HEK293 (cell line): ENCODE measurements at regions not wholly inside any gene's neighbourhood (a gene's known extent, or its start where the extent isn't known, plus 50 kb on each side); places are given as distances from the start of the nearest gene placed in this dataset.

Experiments used
- CTCF ChIA-PET: fragments of 350-600 bp; formaldehyde crosslinking; extraction: SDS; loops from one replicate; lab custom pipeline; 2021; ENCODE audit warnings: antibody characterized with exemption; lab: Yijun Ruan, JAX
- POLR2A ChIA-PET: fragments of 300-600 bp; formaldehyde crosslinking; extraction: SDS; loops from one replicate; lab custom pipeline; 2020; ENCODE audit warnings: antibody characterized with exemption, inconsistent platforms; lab: Yijun Ruan, JAX
- H3K27ac ChIP-seq: fragments of 200-500 bp; sonication (Bioruptor generic); 2 replicates; pipeline ENCODE4 v1.5.1; 2014; ENCODE audit warnings: low read depth, low read length, control low read depth, inconsistent platforms; ENCODE audit errors: extremely low read depth
- H3K36me3 ChIP-seq, 2 experiments: fragments of 200-500 bp in 1 of 2; sonication (Bioruptor generic) in 1 of 2; 1 replicate in 1 of 2; 2 replicates in 1 of 2; pipeline ENCODE4 v1.5.1; 2014 to 2017; ENCODE audit warnings: inconsistent platforms in 2 of 2, low read length in 2 of 2; ENCODE audit not compliant: control insufficient read depth in 2 of 2, insufficient read depth in 1 of 2
- H3K4me1 ChIP-seq: fragments of 200-500 bp; sonication (Bioruptor generic); 2 replicates; pipeline ENCODE4 v1.5.1; 2014; ENCODE audit warnings: mild to moderate bottlenecking, low read length, inconsistent platforms; ENCODE audit not compliant: control insufficient read depth, insufficient read depth
- H3K4me3 ChIP-seq: 2 replicates; pipeline ENCODE4 v1.5.1; 2011; ENCODE audit warnings: low read depth, mild to moderate bottlenecking, control low read depth, low read length, moderate library complexity
- H3K9me3 ChIP-seq: fragments of 200-500 bp; sonication (Bioruptor generic); 2 replicates; pipeline ENCODE4 v1.5.1; 2014; ENCODE audit warnings: low read depth, low read length, inconsistent platforms; ENCODE audit not compliant: control insufficient read depth, insufficient read depth
- GLIS2 ChIP-seq: fragments of 450-650 bp; formaldehyde crosslinking; IDR thresholded peaks from 2 replicates; pipeline ENCODE4 v1.5.1; 2016; ENCODE audit warnings: missing biosample characterization, missing genetic modification characterization
- PRDM1 ChIP-seq: fragments of 450-650 bp; formaldehyde crosslinking; IDR thresholded peaks from 2 replicates; pipeline ENCODE4; 2016; ENCODE audit warnings: missing biosample characterization, missing genetic modification characterization
- SCRT1 ChIP-seq: fragments of 450-650 bp; formaldehyde crosslinking; IDR thresholded peaks from 2 replicates; pipeline ENCODE4 v1.5.1; 2016; ENCODE audit warnings: missing biosample characterization, missing genetic modification characterization, borderline replicate concordance
- YY1 ChIP-seq: fragments of 450-650 bp; formaldehyde crosslinking; IDR thresholded peaks from 2 replicates; pipeline ENCODE4 v1.5.1; 2018; ENCODE audit warnings: missing biosample characterization, missing genetic modification characterization
- ZNF112 ChIP-seq: fragments of 450-650 bp; formaldehyde crosslinking; IDR thresholded peaks from 2 replicates; pipeline ENCODE4 v1.5.0; 2017; ENCODE audit warnings: missing biosample characterization, missing genetic modification characterization
- ZNF140 ChIP-seq: fragments of 450-650 bp; formaldehyde crosslinking; IDR thresholded peaks from 2 replicates; pipeline ENCODE4 v1.5.1; 2016; ENCODE audit warnings: missing biosample characterization, missing genetic modification characterization
- ZNF184 ChIP-seq: fragments of 450-650 bp; IDR thresholded peaks from 2 replicates; pipeline ENCODE4 v1.5.1; 2018; ENCODE audit warnings: missing biosample characterization, mild to moderate bottlenecking, missing genetic modification characterization
- ZNF391 ChIP-seq: fragments of 450-650 bp; formaldehyde crosslinking; IDR thresholded peaks from 2 replicates; pipeline ENCODE4 v1.5.1; 2016; ENCODE audit warnings: low read depth, missing biosample characterization, missing genetic modification characterization, borderline replicate concordance
- ZNF560 ChIP-seq: fragments of 450-650 bp; formaldehyde crosslinking; IDR thresholded peaks from 2 replicates; pipeline ENCODE4 v1.5.1; 2017; ENCODE audit warnings: missing biosample characterization, missing genetic modification characterization, borderline replicate concordance
- ZNF600 ChIP-seq: fragments of 450-650 bp; formaldehyde crosslinking; IDR thresholded peaks from 2 replicates; pipeline ENCODE4 v1.5.1; 2016; ENCODE audit warnings: missing biosample characterization, missing genetic modification characterization
- ZNF76 ChIP-seq: fragments of 450-650 bp; formaldehyde crosslinking; IDR thresholded peaks from 2 replicates; pipeline ENCODE4; 2016; ENCODE audit warnings: low read depth, missing biosample characterization, missing genetic modification characterization, borderline replicate concordance
- ZNF785 ChIP-seq: fragments of 450-650 bp; formaldehyde crosslinking; IDR thresholded peaks from 2 replicates; pipeline ENCODE4 v1.5.1; 2016; ENCODE audit warnings: missing biosample characterization, missing genetic modification characterization
- ZNF792 ChIP-seq: fragments of 450-650 bp; formaldehyde crosslinking; IDR thresholded peaks from 2 replicates; pipeline ENCODE4 v1.5.1; 2016; ENCODE audit warnings: missing biosample characterization, missing genetic modification characterization
- ZNF830 ChIP-seq: fragments of 450-650 bp; IDR thresholded peaks from 2 replicates; pipeline ENCODE4 v1.5.0; 2018; ENCODE audit warnings: missing biosample characterization, missing genetic modification characterization, low read depth, mild to moderate bottlenecking, moderate library complexity
- TF ChIP-seq, protein P1 (sequence below): fragments of 450-650 bp; formaldehyde crosslinking; IDR thresholded peaks from 2 replicates; pipeline ENCODE4 v1.5.1; 2016; ENCODE audit warnings: missing biosample characterization, missing genetic modification characterization
- TF ChIP-seq, protein P2 (sequence below): fragments of 450-650 bp; formaldehyde crosslinking; IDR thresholded peaks from 2 replicates; pipeline ENCODE4 v1.5.1; 2016; ENCODE audit warnings: missing biosample characterization, missing genetic modification characterization
- TF ChIP-seq, protein P3 (sequence below): sonication (generic); formaldehyde crosslinking; IDR thresholded peaks from 2 replicates; pipeline ENCODE4 v1.8.1; 2022; ENCODE audit warnings: mild to moderate bottlenecking, moderate library complexity, missing genetic modification reagents
- TF ChIP-seq, protein P4 (sequence below): IDR thresholded peaks from 2 replicates; pipeline ENCODE4 v1.6.1; 2011; ENCODE audit warnings: mild to moderate bottlenecking, low read depth, low read length, borderline replicate concordance
- TF ChIP-seq, protein P5 (sequence below): fragments of 450-650 bp; formaldehyde crosslinking; IDR thresholded peaks from 2 replicates; pipeline ENCODE4 v1.5.1; 2017; ENCODE audit warnings: missing biosample characterization, missing genetic modification characterization
- TF ChIP-seq, protein P6 (sequence below): fragments of 450-650 bp; formaldehyde crosslinking; IDR thresholded peaks from 2 replicates; pipeline ENCODE4 v1.5.1; 2016; ENCODE audit warnings: missing biosample characterization, missing genetic modification characterization

DNA sequence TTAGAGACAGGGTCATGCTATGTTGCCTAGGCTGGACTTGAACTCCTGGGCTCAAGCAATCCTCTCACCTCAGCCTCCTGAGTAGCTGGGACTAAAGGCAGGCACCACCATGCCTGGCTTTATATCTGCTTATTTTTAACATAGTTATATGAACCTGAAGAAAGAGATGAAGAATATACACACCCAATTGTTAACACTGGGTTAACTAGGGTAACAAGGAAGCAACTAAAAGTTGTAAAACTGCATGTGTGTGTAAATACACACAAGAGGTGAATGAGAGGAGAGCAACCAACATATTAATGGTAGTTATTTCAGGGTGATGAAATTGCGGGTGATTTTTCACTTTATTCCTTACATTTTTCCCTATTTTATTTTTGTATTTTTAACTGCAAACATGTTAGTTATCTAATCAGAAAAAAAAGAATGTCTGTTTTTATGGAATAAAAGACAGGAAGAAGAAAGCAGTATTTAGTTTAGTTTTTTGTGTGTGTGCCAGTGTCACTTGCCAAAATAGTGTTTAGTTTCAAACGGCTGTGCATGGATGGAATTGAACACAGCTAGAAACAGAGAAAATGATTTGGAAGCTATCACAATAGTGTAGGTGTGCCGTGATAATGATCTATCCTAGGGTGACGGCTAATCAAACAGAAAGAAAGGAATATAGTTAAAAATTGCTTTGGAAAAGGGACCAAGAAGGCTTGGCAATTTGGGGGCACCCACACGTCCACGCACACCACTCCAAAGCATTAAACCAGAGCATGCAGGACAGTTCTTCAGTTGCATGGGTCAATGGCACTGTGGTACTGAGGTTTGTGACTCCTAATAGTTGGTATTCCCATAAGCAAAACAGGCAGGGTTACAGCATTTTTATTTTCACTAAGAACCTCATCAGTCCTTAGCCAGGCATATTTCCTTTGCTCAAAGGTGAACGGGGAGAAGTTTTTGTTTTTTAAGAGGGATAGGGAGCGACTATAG lies 89.1 kb upstream of the KLHL13 start:
- ChIA-PET CTCF (no interaction called here), POLR2A (interaction anchor here (0.5 kb wide), 1 partner anchor 8 kb away, joined by 6 read pairs; no protein-coding TSS in a partner anchor)
- H3K4me1 ChIP-seq, result no peaks in the 10 kb centered on the region
- H3K36me3 ChIP-seq, result no peaks in the 10 kb centered on the region
- no peak overlapping the region for H3K4me3 ChIP-seq
- no peak overlapping the region for H3K27ac ChIP-seq
- TF ChIP-seq ZNF140 (tag by site-specific recombination) (no peak), ZNF785 (tag by site-specific recombination) (no peak), ZNF112 (tag by site-specific recombination) (no peak), ZNF830 (tag by site-specific recombination) (no peak), GLIS2 (tag by site-specific recombination) (no peak), ZNF76 (tag by site-specific recombination) (no peak), ZNF184 (tag by site-specific recombination) (no peak), PRDM1 (tag by site-specific recombination) (no peak), ZNF391 (no peak), ZNF560 (no peak), YY1 (tag by site-specific recombination) (no peak), ZNF792 (tag by site-specific recombination) (no peak), ZNF600 (tag by site-specific recombination) (no peak), SCRT1 (tag by site-specific recombination) (no peak)
- TF ChIP-seq, protein P1, sequence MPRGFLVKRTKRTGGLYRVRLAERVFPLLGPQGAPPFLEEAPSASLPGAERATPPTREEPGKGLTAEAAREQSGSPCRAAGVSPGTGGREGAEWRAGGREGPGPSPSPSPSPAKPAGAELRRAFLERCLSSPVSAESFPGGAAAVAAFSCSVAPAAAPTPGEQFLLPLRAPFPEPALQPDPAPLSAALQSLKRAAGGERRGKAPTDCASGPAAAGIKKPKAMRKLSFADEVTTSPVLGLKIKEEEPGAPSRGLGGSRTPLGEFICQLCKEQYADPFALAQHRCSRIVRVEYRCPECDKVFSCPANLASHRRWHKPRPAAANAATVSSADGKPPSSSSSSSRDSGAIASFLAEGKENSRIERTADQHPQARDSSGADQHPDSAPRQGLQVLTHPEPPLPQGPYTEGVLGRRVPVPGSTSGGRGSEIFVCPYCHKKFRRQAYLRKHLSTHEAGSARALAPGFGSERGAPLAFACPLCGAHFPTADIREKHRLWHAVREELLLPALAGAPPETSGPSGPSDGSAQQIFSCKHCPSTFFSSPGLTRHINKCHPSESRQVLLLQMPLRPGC (tag by site-specific recombination), result no peak
- TF ChIP-seq, protein P2, sequence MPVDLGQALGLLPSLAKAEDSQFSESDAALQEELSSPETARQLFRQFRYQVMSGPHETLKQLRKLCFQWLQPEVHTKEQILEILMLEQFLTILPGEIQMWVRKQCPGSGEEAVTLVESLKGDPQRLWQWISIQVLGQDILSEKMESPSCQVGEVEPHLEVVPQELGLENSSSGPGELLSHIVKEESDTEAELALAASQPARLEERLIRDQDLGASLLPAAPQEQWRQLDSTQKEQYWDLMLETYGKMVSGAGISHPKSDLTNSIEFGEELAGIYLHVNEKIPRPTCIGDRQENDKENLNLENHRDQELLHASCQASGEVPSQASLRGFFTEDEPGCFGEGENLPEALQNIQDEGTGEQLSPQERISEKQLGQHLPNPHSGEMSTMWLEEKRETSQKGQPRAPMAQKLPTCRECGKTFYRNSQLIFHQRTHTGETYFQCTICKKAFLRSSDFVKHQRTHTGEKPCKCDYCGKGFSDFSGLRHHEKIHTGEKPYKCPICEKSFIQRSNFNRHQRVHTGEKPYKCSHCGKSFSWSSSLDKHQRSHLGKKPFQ, result no peak
- TF ChIP-seq, protein P3, sequence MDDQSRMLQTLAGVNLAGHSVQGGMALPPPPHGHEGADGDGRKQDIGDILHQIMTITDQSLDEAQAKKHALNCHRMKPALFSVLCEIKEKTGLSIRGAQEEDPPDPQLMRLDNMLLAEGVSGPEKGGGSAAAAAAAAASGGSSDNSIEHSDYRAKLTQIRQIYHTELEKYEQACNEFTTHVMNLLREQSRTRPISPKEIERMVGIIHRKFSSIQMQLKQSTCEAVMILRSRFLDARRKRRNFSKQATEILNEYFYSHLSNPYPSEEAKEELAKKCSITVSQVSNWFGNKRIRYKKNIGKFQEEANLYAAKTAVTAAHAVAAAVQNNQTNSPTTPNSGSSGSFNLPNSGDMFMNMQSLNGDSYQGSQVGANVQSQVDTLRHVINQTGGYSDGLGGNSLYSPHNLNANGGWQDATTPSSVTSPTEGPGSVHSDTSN (CRISPR knock-in tag), result no peak
- TF ChIP-seq, protein P4, sequence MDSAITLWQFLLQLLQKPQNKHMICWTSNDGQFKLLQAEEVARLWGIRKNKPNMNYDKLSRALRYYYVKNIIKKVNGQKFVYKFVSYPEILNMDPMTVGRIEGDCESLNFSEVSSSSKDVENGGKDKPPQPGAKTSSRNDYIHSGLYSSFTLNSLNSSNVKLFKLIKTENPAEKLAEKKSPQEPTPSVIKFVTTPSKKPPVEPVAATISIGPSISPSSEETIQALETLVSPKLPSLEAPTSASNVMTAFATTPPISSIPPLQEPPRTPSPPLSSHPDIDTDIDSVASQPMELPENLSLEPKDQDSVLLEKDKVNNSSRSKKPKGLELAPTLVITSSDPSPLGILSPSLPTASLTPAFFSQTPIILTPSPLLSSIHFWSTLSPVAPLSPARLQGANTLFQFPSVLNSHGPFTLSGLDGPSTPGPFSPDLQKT, result no peak
- TF ChIP-seq, protein P5, sequence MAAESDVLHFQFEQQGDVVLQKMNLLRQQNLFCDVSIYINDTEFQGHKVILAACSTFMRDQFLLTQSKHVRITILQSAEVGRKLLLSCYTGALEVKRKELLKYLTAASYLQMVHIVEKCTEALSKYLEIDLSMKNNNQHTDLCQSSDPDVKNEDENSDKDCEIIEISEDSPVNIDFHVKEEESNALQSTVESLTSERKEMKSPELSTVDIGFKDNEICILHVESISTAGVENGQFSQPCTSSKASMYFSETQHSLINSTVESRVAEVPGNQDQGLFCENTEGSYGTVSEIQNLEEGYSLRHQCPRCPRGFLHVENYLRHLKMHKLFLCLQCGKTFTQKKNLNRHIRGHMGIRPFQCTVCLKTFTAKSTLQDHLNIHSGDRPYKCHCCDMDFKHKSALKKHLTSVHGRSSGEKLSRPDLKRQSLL (tag by site-specific recombination), result no peak
- TF ChIP-seq, protein P6, sequence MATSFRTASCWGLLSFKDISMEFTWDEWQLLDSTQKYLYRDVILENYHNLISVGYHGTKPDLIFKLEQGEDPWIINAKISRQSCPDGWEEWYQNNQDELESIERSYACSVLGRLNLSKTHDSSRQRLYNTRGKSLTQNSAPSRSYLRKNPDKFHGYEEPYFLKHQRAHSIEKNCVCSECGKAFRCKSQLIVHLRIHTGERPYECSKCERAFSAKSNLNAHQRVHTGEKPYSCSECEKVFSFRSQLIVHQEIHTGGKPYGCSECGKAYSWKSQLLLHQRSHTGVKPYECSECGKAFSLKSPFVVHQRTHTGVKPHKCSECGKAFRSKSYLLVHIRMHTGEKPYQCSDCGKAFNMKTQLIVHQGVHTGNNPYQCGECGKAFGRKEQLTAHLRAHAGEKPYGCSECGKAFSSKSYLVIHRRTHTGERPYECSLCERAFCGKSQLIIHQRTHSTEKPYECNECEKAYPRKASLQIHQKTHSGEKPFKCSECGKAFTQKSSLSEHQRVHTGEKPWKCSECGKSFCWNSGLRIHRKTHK (tag by site-specific recombination), result no peak
- no peaks in the 10 kb centered on the region for H3K9me3 ChIP-seq
